Endothelial cell of umbilical vein (primary cell): ENCODE measurements at regions not wholly inside any gene's neighbourhood (a gene's known extent, or its start where the extent isn't known, plus 50 kb on each side); places are given as distances from the start of the nearest gene placed in this dataset.

Source experiments
- BruUV-seq: library from RNA; stranded (reverse); fragments of 400-500 nt; replicated peaks from 2 replicates; lab custom pipeline; 2021; lab: Mats Ljungman, UMichigan
- CTCF ChIA-PET: fragments of 300-600, 350-600 bp; sonication (Branson Sonifier 250); formaldehyde crosslinking; loops from one replicate; lab custom pipeline; 2021; ENCODE audit warnings: antibody characterized with exemption, inconsistent platforms; lab: Charles Lee
- POLR2A ChIA-PET: fragments of 300-600, 350-600 bp; sonication (Branson Sonifier 250); formaldehyde crosslinking; loops from one replicate; lab custom pipeline; 2021; ENCODE audit warnings: antibody characterized with exemption, inconsistent platforms; lab: Charles Lee
- DNase-seq: peaks from one replicate; pipeline ENCODE4 v3.0.0-alpha.2; 2011; ENCODE audit warnings: low read depth, low spot score
- FAIRE-seq: peaks from 2 replicates; lab custom pipeline; 2011; peaks lifted over from hg19 to GRCh38; lab: Jason Lieb, UNC
- H2AFZ ChIP-seq: 2 replicates; pipeline ENCODE4 v1.6.0; 2012; ENCODE audit warnings: low read depth, low read length, control low read depth, inconsistent platforms
- H3K27ac ChIP-seq: 2 replicates; pipeline ENCODE4 v1.5.1; 2011; ENCODE audit warnings: low read depth, mild to moderate bottlenecking, control low read depth, low read length, moderate library complexity; ENCODE audit not compliant: insufficient read depth
- H3K27me3 ChIP-seq, 2 experiments: 2 replicates each; pipeline versions ENCODE4 v1.6.0 to v1.6.1; 2011; ENCODE audit warnings: low read length in 2 of 2, mixed read lengths in 1 of 2; ENCODE audit not compliant: control insufficient read depth in 2 of 2, insufficient read depth in 2 of 2
- H3K36me3 ChIP-seq, 2 experiments: 2 replicates in 1 of 2; 3 replicates in 1 of 2; pipeline ENCODE4 v1.5.1; 2011; ENCODE audit warnings: low read length in 2 of 2, mild to moderate bottlenecking in 1 of 2, moderate library complexity in 1 of 2; ENCODE audit not compliant: control insufficient read depth in 2 of 2, insufficient read depth in 2 of 2; ENCODE audit errors: extremely low read depth in 1 of 2
- H3K4me1 ChIP-seq: 3 replicates; pipeline ENCODE4 v1.5.1; 2011; ENCODE audit warnings: mild to moderate bottlenecking, low read length; ENCODE audit not compliant: control insufficient read depth, insufficient read depth; ENCODE audit errors: extremely low read depth
- H3K4me2 ChIP-seq: 2 replicates; pipeline ENCODE4 v1.6.1; 2011; ENCODE audit warnings: low read length, control low read depth, mixed read lengths; ENCODE audit not compliant: insufficient read depth
- H3K4me3 ChIP-seq, 3 experiments: fragments of 200-600 bp in 1 of 3; sonication (generic), shearing (Covaris generic) in 1 of 3; replicated peaks in 1 of 3; 2 replicates each; pipeline ENCODE4 v1.5.1; 2011 to 2016; ENCODE audit warnings: control low read depth in 3 of 3, low read length in 3 of 3, mild to moderate bottlenecking in 2 of 3, inconsistent platforms in 1 of 3, low read depth in 1 of 3, moderate library complexity in 1 of 3; ENCODE audit not compliant: insufficient read depth in 1 of 3
- H3K79me2 ChIP-seq: 2 replicates; pipeline ENCODE4 v1.6.0; 2012; ENCODE audit warnings: low read length, inconsistent platforms; ENCODE audit not compliant: control insufficient read depth, insufficient read depth
- H3K9ac ChIP-seq: replicated peaks from 2 replicates; pipeline ENCODE3; 2011; ENCODE audit warnings: low read length, control low read depth; ENCODE audit not compliant: insufficient read depth; ENCODE audit errors: extremely low read depth
- H3K9me1 ChIP-seq: replicated peaks from 3 replicates; pipeline ENCODE4 v1.6.0; 2011; ENCODE audit warnings: mild to moderate bottlenecking, low read length; ENCODE audit not compliant: control insufficient read depth, insufficient read depth; ENCODE audit errors: extremely low read depth
- H3K9me3 ChIP-seq: replicated peaks from 2 replicates; pipeline ENCODE4 v1.5.1; 2012; ENCODE audit warnings: low read length, inconsistent platforms; ENCODE audit not compliant: control insufficient read depth, insufficient read depth
- H4K20me1 ChIP-seq: replicated peaks from 2 replicates; pipeline ENCODE3; 2011; ENCODE audit warnings: mild to moderate bottlenecking, low read length; ENCODE audit not compliant: control insufficient read depth, insufficient read depth; ENCODE audit errors: extremely low read depth
- EZH2 ChIP-seq: IDR thresholded peaks from 2 replicates; pipeline ENCODE4 v1.6.1; 2012; ENCODE audit warnings: borderline replicate concordance, low read depth, mild to moderate bottlenecking, moderate library complexity, low read length, inconsistent platforms; ENCODE audit not compliant: severe bottlenecking
- FOS ChIP-seq: IDR thresholded peaks from 2 replicates; pipeline ENCODE4 v1.6.1; 2011; ENCODE audit warnings: mild to moderate bottlenecking, low read length, moderate library complexity, borderline replicate concordance; ENCODE audit not compliant: insufficient read depth
- GATA2 ChIP-seq: IDR thresholded peaks from 2 replicates; pipeline ENCODE4 v1.7.0; 2011; ENCODE audit warnings: low read depth, mild to moderate bottlenecking, moderate library complexity, mixed read lengths, low read length; ENCODE audit not compliant: insufficient read length, insufficient read depth
- JUN ChIP-seq: IDR thresholded peaks from 2 replicates; pipeline ENCODE4 v1.6.1; 2011; ENCODE audit warnings: borderline replicate concordance, low read depth; ENCODE audit not compliant: insufficient read length, insufficient read depth
- MAX ChIP-seq: IDR thresholded peaks from 2 replicates; pipeline ENCODE4 v1.6.1; 2011; ENCODE audit not compliant: insufficient read depth, insufficient read length
- MYC ChIP-seq: IDR thresholded peaks from one replicate; pipeline ENCODE4 v1.6.1; 2011; ENCODE audit warnings: mild to moderate bottlenecking, low read depth, low read length
- POLR2A ChIP-seq: IDR thresholded peaks from 2 replicates; pipeline ENCODE4 v1.6.1; 2012; ENCODE audit warnings: low read depth, mild to moderate bottlenecking, control low read depth, low read length
- POLR2AphosphoS5 ChIP-seq: IDR thresholded peaks from 2 replicates; pipeline ENCODE4 v1.6.1; 2012; ENCODE audit warnings: low read depth, mild to moderate bottlenecking, control low read depth, low read length, moderate library complexity; ENCODE audit not compliant: insufficient read depth
- dilution Hi-C: fragments of 300-500 bp; cut with MboI; formaldehyde crosslinking; loops from one replicate; pipeline ENCODE4 v1.15.0; 2019; ENCODE audit warnings: low sequenced_read_pairs; ENCODE audit not compliant: extremely low pct_ligation_motif_present
- intact Hi-C: fragments of 100-400 bp; cut with micrococcal nuclease; formaldehyde crosslinking; loops from one replicate; pipeline ENCODE4 v1.10.0; 2022
- TF ChIP-seq, protein P1 (sequence below), 2 donors: IDR thresholded peaks; 1 replicate in 1 of 2; 2 replicates in 1 of 2; pipeline ENCODE4 v1.5.1; 2011; ENCODE audit warnings: low read length in 2 of 2, mild to moderate bottlenecking in 2 of 2, moderate library complexity in 2 of 2, control low read depth in 1 of 2, inconsistent platforms in 1 of 2, low read depth in 1 of 2; ENCODE audit not compliant: insufficient read depth in 1 of 2; ENCODE audit errors: extremely low read depth in 1 of 2

DNA sequence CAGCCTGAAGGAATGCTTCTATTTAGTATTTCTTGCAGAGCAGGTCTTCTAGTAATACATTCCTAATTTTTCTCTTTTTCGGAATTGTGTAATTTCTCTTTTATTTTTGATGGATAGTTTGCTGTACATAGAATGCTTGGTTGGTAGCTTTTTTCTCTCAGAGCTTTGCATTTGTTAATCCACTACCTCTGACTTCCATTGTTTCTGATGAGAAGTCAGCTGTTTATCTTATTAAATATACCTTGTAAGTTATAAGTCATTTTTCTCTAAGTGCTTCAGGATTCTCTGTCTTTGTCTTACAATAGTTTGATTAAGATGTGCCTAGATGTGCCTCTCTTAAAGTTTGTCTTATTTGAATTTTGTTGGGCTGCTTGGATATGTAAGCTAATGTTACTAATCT is 101.9 kb downstream of the HTR1A start:
- Histone ChIP-seq H3K9me3 (peaks cover 3% of the 10 kb centered on the region), H3K9ac (no peak overlapping the region), H3K27ac (no peak overlapping the region), H3K4me1 (no peaks in the 10 kb centered on the region), H3K79me2 (no peaks in the 10 kb centered on the region), H3K9me1 (no peaks in the 10 kb centered on the region), H2AFZ (no peak overlapping the region), H3K4me2 (no peak overlapping the region), H3K4me3 (no peak overlapping the region), H3K36me3 (no peaks in the 10 kb centered on the region), H3K27me3 (no peaks in the 10 kb centered on the region), H4K20me1 (no peaks in the 10 kb centered on the region)
- ChIA-PET CTCF (no interaction called here), POLR2A (no interaction called here)
- no peak for TF ChIP-seq GATA2
- no peak for TF ChIP-seq POLR2A
- no peak for TF ChIP-seq MAX
- no peak for TF ChIP-seq POLR2AphosphoS5
- TF ChIP-seq, protein P1, sequence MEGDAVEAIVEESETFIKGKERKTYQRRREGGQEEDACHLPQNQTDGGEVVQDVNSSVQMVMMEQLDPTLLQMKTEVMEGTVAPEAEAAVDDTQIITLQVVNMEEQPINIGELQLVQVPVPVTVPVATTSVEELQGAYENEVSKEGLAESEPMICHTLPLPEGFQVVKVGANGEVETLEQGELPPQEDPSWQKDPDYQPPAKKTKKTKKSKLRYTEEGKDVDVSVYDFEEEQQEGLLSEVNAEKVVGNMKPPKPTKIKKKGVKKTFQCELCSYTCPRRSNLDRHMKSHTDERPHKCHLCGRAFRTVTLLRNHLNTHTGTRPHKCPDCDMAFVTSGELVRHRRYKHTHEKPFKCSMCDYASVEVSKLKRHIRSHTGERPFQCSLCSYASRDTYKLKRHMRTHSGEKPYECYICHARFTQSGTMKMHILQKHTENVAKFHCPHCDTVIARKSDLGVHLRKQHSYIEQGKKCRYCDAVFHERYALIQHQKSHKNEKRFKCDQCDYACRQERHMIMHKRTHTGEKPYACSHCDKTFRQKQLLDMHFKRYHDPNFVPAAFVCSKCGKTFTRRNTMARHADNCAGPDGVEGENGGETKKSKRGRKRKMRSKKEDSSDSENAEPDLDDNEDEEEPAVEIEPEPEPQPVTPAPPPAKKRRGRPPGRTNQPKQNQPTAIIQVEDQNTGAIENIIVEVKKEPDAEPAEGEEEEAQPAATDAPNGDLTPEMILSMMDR (IDR thresholded peaks at IDR 0.05; ENCODE audit: extremely low read depth in 1 of 2, insufficient read depth in 1 of 2, low read depth in 1 of 2, low read length in 2 of 2) = no peak
- TF ChIP-seq EZH2 = no peak
- no peak for TF ChIP-seq MYC
- TF ChIP-seq FOS = no peak
- no peak for TF ChIP-seq JUN
- intact Hi-C loops (no loop called here), dilution Hi-C loops (no loop called here)
- FAIRE-seq = no peak
- DNase-seq = no peak
- BruUV-seq = no TSS peak
